H1 (cell line): ENCODE measurements at regions not wholly inside any gene's neighbourhood (a gene's known extent, or its start where the extent isn't known, plus 50 kb on each side); places are given as distances from the start of the nearest gene placed in this dataset.

Experiments
- CTCF ChIA-PET: fragments of 300-600 bp; sonication (Branson Sonifier 250); formaldehyde crosslinking; loops from one replicate; lab custom pipeline; 2021; ENCODE audit not compliant: partially characterized antibody; lab: Charles Lee
- POLR2A ChIA-PET: fragments of 300-600 bp; sonication (Branson Sonifier 250); formaldehyde crosslinking; loops from one replicate; lab custom pipeline; 2021; ENCODE audit warnings: inconsistent platforms; ENCODE audit not compliant: partially characterized antibody; lab: Charles Lee
- DNase-seq, 2 experiments: peaks; one replicate each; pipeline versions ENCODE4 v3.0.0 to v3.0.0-alpha.2; 2010 to 2022; ENCODE audit warnings: low spot score in 2 of 2, low read depth in 1 of 2, mixed read lengths in 1 of 2
- FAIRE-seq: peaks from 2 replicates; lab custom pipeline; 2011; peaks lifted over from hg19 to GRCh38; lab: Jason Lieb, UNC
- H2AFZ ChIP-seq: 2 replicates; pipeline ENCODE4 v1.8.1; 2012; ENCODE audit warnings: low read length, inconsistent platforms
- H2AK5ac ChIP-seq: 2 replicates; pipeline ENCODE4 v1.6.1; 2013; ENCODE audit warnings: low read depth, low read length
- H2BK120ac ChIP-seq: replicated peaks from 2 replicates; pipeline ENCODE3; 2013; ENCODE audit warnings: low read depth, low read length, inconsistent platforms
- H2BK12ac ChIP-seq: 2 replicates; pipeline ENCODE4 v1.6.1; 2013; ENCODE audit warnings: low read depth, low read length
- H2BK15ac ChIP-seq: 2 replicates; pipeline ENCODE4 v1.6.1; 2013; ENCODE audit warnings: low read length
- H2BK20ac ChIP-seq: 2 replicates; pipeline ENCODE4 v1.6.1; 2013; ENCODE audit warnings: low read length
- H2BK5ac ChIP-seq: 2 replicates; pipeline ENCODE4 v1.6.1; 2013; ENCODE audit warnings: low read depth, low read length
- H3K14ac ChIP-seq: 2 replicates; pipeline ENCODE4 v1.6.1; 2013; ENCODE audit warnings: inconsistent platforms; ENCODE audit not compliant: insufficient read length
- H3K18ac ChIP-seq: 2 replicates; pipeline ENCODE4 v1.6.1; 2013; ENCODE audit warnings: low read length; ENCODE audit errors: extremely low read depth
- H3K23ac ChIP-seq: 2 replicates; pipeline ENCODE4 v1.6.1; 2013; ENCODE audit warnings: inconsistent platforms; ENCODE audit not compliant: insufficient read length
- H3K23me2 ChIP-seq: 2 replicates; pipeline ENCODE4 v1.6.1; 2013; ENCODE audit warnings: low read depth, low read length
- H3K27ac ChIP-seq: 2 replicates; pipeline ENCODE4 v1.6.1; 2011; ENCODE audit warnings: low read depth, low read length, inconsistent platforms
- H3K27me3 ChIP-seq, 4 experiments: replicated peaks in 1 of 4; 1 replicate in 1 of 4; 2 replicates in 3 of 4; pipeline versions ENCODE4 v1.6.1 to v1.8.1; 2011 to 2013; ENCODE audit warnings: low read length in 3 of 4, mild to moderate bottlenecking in 3 of 4, inconsistent platforms in 2 of 4, mixed read lengths in 2 of 4, moderate library complexity in 1 of 4; ENCODE audit not compliant: control insufficient read depth in 3 of 4, insufficient read depth in 3 of 4; ENCODE audit errors: extremely low read depth in 1 of 4
- H3K36me3 ChIP-seq, 4 experiments: 2 replicates each; pipeline versions ENCODE4 v1.6.1 to v1.8.1; 2011 to 2013; ENCODE audit warnings: mild to moderate bottlenecking in 4 of 4, low read length in 3 of 4, moderate library complexity in 2 of 4, control low read depth in 1 of 4, inconsistent platforms in 1 of 4; ENCODE audit not compliant: insufficient read depth in 4 of 4, control insufficient read depth in 2 of 4
- H3K4ac ChIP-seq: replicated peaks from 2 replicates; pipeline ENCODE3; 2013; ENCODE audit warnings: low read length, low read depth, mixed read lengths, inconsistent platforms; ENCODE audit not compliant: insufficient read length
- H3K4me1 ChIP-seq, 4 experiments: replicated peaks in 1 of 4; 1 replicate in 1 of 4; 2 replicates in 3 of 4; pipeline versions ENCODE4 v1.6.1 to v1.8.1; 2011 to 2013; ENCODE audit warnings: low read length in 3 of 4, inconsistent platforms in 2 of 4, mixed read lengths in 1 of 4; ENCODE audit not compliant: insufficient read depth in 4 of 4, control insufficient read depth in 3 of 4
- H3K4me2 ChIP-seq, 2 experiments: 2 replicates each; pipeline versions ENCODE4 v1.6.1 to v1.8.1; 2011 to 2013; ENCODE audit warnings: low read depth in 2 of 2, low read length in 2 of 2, control low read depth in 1 of 2, inconsistent platforms in 1 of 2, mild to moderate bottlenecking in 1 of 2; ENCODE audit not compliant: insufficient read depth in 1 of 2
- H3K4me3 ChIP-seq, 4 experiments: fragments of 200-600, 300-600 bp in 1 of 4; sonication (generic), shearing (Covaris generic), sonication (Bioruptor Twin) in 1 of 4; 2 replicates each; pipeline versions ENCODE4 v1.5.1 to v1.8.1; 2011 to 2016; ENCODE audit warnings: low read length in 4 of 4, low read depth in 3 of 4, control low read depth in 2 of 4, inconsistent platforms in 2 of 4, mild to moderate bottlenecking in 2 of 4, mixed read lengths in 1 of 4, moderate library complexity in 1 of 4; ENCODE audit not compliant: insufficient read depth in 2 of 4; ENCODE audit errors: extremely low read depth in 1 of 4
- H3K56ac ChIP-seq: replicated peaks from 2 replicates; pipeline ENCODE3; 2013; ENCODE audit warnings: low read depth, mild to moderate bottlenecking, mixed read lengths, low read length, inconsistent platforms; ENCODE audit not compliant: insufficient read length
- H3K79me1 ChIP-seq: 2 replicates; pipeline ENCODE4 v1.6.1; 2013; ENCODE audit warnings: low read depth, low read length, control low read depth
- H3K79me2 ChIP-seq, 2 experiments: 2 replicates each; pipeline versions ENCODE4 v1.6.1 to v1.8.1; 2012 to 2013; ENCODE audit warnings: low read length in 2 of 2, mild to moderate bottlenecking in 2 of 2, inconsistent platforms in 1 of 2; ENCODE audit not compliant: insufficient read depth in 2 of 2, control insufficient read depth in 1 of 2
- H3K9ac ChIP-seq, 4 experiments: replicated peaks in 1 of 4; 1 replicate in 1 of 4; 2 replicates in 3 of 4; pipeline versions ENCODE4 v1.6.1 to v1.8.1; 2011 to 2013; ENCODE audit warnings: low read depth in 3 of 4, low read length in 3 of 4, control low read depth in 2 of 4, mild to moderate bottlenecking in 2 of 4, moderate library complexity in 2 of 4, inconsistent platforms in 1 of 4; ENCODE audit errors: extremely low read depth in 1 of 4
- H3K9me3 ChIP-seq, 2 experiments: 2 replicates each; pipeline versions ENCODE4 v1.6.1 to v1.8.1; 2012 to 2013; ENCODE audit warnings: mild to moderate bottlenecking in 2 of 2, moderate library complexity in 2 of 2, control low read depth in 1 of 2, inconsistent platforms in 1 of 2, low read depth in 1 of 2, low read length in 1 of 2, mixed read lengths in 1 of 2; ENCODE audit not compliant: insufficient read depth in 2 of 2
- H4K20me1 ChIP-seq, 2 experiments: replicated peaks in 1 of 2; 2 replicates each; pipeline versions ENCODE3 to v1.8.1; 2011 to 2013; ENCODE audit warnings: inconsistent platforms in 2 of 2, low read length in 2 of 2, mild to moderate bottlenecking in 1 of 2; ENCODE audit not compliant: insufficient read depth in 2 of 2, control insufficient read depth in 1 of 2
- H4K5ac ChIP-seq: 2 replicates; pipeline ENCODE4 v1.6.1; 2013; ENCODE audit warnings: low read length, low read depth, mixed read lengths, inconsistent platforms; ENCODE audit not compliant: insufficient read length
- H4K8ac ChIP-seq: 2 replicates; pipeline ENCODE4 v1.8.0; 2013; ENCODE audit warnings: mild to moderate bottlenecking, moderate library complexity, low read length, inconsistent platforms; ENCODE audit not compliant: insufficient read depth; ENCODE audit errors: extremely low read depth
- H4K91ac ChIP-seq: replicated peaks from 2 replicates; pipeline ENCODE3; 2013; ENCODE audit warnings: low read length, mixed read lengths, inconsistent platforms; ENCODE audit not compliant: insufficient read length
- EP300 ChIP-seq, 2 experiments: IDR thresholded peaks; 1 replicate in 1 of 2; 2 replicates in 1 of 2; pipeline ENCODE4 v1.6.1; 2011 to 2012; ENCODE audit warnings: low read depth in 2 of 2, low read length in 2 of 2, mild to moderate bottlenecking in 2 of 2, borderline replicate concordance in 1 of 2, inconsistent platforms in 1 of 2, moderate library complexity in 1 of 2
- SIX5 ChIP-seq: IDR thresholded peaks from 2 replicates; pipeline ENCODE4 v1.6.1; 2011; ENCODE audit warnings: mild to moderate bottlenecking, low read depth, low read length
- TAF1 ChIP-seq: IDR thresholded peaks from 2 replicates; pipeline ENCODE4 v1.6.1; 2011; ENCODE audit warnings: mild to moderate bottlenecking, low read depth, low read length
- TCF12 ChIP-seq: IDR thresholded peaks from 2 replicates; pipeline ENCODE4 v1.6.1; 2011; ENCODE audit warnings: low read depth, mild to moderate bottlenecking, low read length
- TEAD4 ChIP-seq: IDR thresholded peaks from 2 replicates; pipeline ENCODE4 v1.6.1; 2012; ENCODE audit warnings: low read depth, low read length, inconsistent platforms, mixed read lengths
- ZNF274 ChIP-seq: IDR thresholded peaks from 2 replicates; pipeline ENCODE4 v1.7.0; 2012; ENCODE audit warnings: low read length, borderline replicate concordance; ENCODE audit errors: extremely low read depth
- WGBS, 2 experiments: shearing (Covaris generic) in 1 of 2; methylation state at CpG; one replicate each; pipeline versions ENCODE4 v1.1.6 to v1.1.7; 2013 to 2015; ENCODE audit warnings: low lambda C conversion rate in 2 of 2, mixed read lengths in 2 of 2, inconsistent platforms in 1 of 2, low coverage in 1 of 2, missing lambda C conversion rate in 1 of 2; ENCODE audit not compliant: insufficient replicate concordance in 2 of 2, insufficient coverage in 1 of 2, insufficient read length in 1 of 2; ENCODE audit errors: extremely low coverage in 1 of 2, missing lambda C conversion rate in 1 of 2; 5-methylcytosine and 5-hydroxymethylcytosine counted together

DNA sequence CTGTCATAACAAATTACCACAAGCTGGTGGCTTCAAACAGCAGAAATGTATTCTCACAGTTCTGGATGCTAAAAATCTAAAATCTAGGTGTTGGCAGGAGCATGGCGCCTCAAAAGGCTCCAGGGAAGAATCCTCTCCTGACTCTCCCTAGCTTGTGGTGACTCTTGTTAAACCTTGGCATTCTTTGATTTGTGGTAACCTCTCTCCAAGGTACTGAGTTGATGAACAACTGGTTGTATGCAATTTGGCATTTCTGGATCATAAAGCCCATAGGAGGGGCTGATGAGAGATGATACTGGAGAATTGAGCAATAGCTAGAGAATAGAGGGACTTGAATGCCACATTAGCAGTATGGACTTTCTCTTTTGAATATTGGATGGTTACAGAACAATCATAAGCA is 821.8 kb downstream of the TBL1XR1 start:
- H3K36me3 ChIP-seq = no peaks in the 10 kb centered on the region
- no peak overlapping the region for H3K14ac ChIP-seq
- no peak overlapping the region for H4K8ac ChIP-seq
- no peaks in the 10 kb centered on the region for H3K79me1 ChIP-seq
- no peak overlapping the region for H2AFZ ChIP-seq
- no peak overlapping the region for H2BK12ac ChIP-seq
- no peak for DNase-seq
- CTCF ChIA-PET = no interaction called here
- H2BK15ac ChIP-seq = no peak overlapping the region
- no peak for TF ChIP-seq TAF1
- TF ChIP-seq TCF12 = no peak
- TF ChIP-seq TEAD4 = no peak
- no peak for TF ChIP-seq SIX5
- no peak for TF ChIP-seq ZNF274
- TF ChIP-seq EP300 (IDR thresholded peaks at IDR 0.05; ENCODE audit: borderline replicate concordance in 1 of 2, low read depth in 2 of 2, low read length in 2 of 2) = no peak
- TF ChIP-seq, all 59 proteins: peak for 0
- Histone ChIP-seq H3K27me3 (no peaks in the 10 kb centered on the region), H4K91ac (no peak overlapping the region), H3K4me2 (no peak overlapping the region), H3K9ac (no peak overlapping the region), H3K4me3 (no peak overlapping the region), H3K23ac (no peak overlapping the region), H3K4ac (no peak overlapping the region), H3K18ac (no peak overlapping the region), H2BK120ac (no peak overlapping the region), H3K4me1 (no peaks in the 10 kb centered on the region), H2BK5ac (no peak overlapping the region), H3K79me2 (no peaks in the 10 kb centered on the region), H3K27ac (no peak overlapping the region), H4K5ac (no peak overlapping the region), H3K9me3 (no peaks in the 10 kb centered on the region), H3K56ac (no peak overlapping the region), H3K23me2 (no peaks in the 10 kb centered on the region), H2BK20ac (no peak overlapping the region), H2AK5ac (no peak overlapping the region), H4K20me1 (no peaks in the 10 kb centered on the region)
- WGBS, 2 experiments = 93% methylated on average over 1 of the region's 1 CpG; no CpG with 5 or more reads in 1 of the 2 experiments
- no peak for FAIRE-seq
- POLR2A ChIA-PET = interaction anchor here (1.0 to 1.5 kb wide), 2 partner anchors 8 to 55 kb away, joined by 3 to 4 read pairs; no protein-coding TSS in a partner anchor
